Small intestine (tissue), 7 donors: ENCODE measurements at regions not wholly inside any gene's neighbourhood (a gene's known extent, or its start where the extent isn't known, plus 50 kb on each side); places are given as distances from the start of the nearest gene placed in this dataset.

ENCODE experiments used
- DNase-seq, 2 donors: peaks; one replicate each; pipeline versions ENCODE4 v3.0.0 to v3.0.0-alpha.2; 2013
- FAIRE-seq: peaks from 2 replicates; lab custom pipeline; 2012; peaks lifted over from hg19 to GRCh38; lab: Jason Lieb, UNC
- H3K27ac ChIP-seq, 3 donors: one replicate each; pipeline ENCODE4 v1.5.1; 2013; ENCODE audit warnings: low read length in 2 of 3, mild to moderate bottlenecking in 2 of 3, control low read depth in 1 of 3, inconsistent platforms in 1 of 3, low read depth in 1 of 3, moderate library complexity in 1 of 3
- H3K27me3 ChIP-seq, 3 donors: one replicate each; pipeline ENCODE4 v1.6.1; 2013; ENCODE audit warnings: low read length in 3 of 3, inconsistent platforms in 1 of 3; ENCODE audit not compliant: control insufficient read depth in 3 of 3, insufficient read depth in 3 of 3
- H3K36me3 ChIP-seq, 3 donors: one replicate each; pipeline ENCODE4 v1.6.1; 2013; ENCODE audit warnings: low read length in 3 of 3, inconsistent platforms in 1 of 3, low read depth in 1 of 3, mild to moderate bottlenecking in 1 of 3, moderate library complexity in 1 of 3; ENCODE audit not compliant: control insufficient read depth in 3 of 3, insufficient read depth in 2 of 3
- H3K4me1 ChIP-seq, 3 donors: one replicate each; pipeline ENCODE4 v1.6.1; 2013; ENCODE audit warnings: low read length in 2 of 3, inconsistent platforms in 1 of 3, low read depth in 1 of 3, mild to moderate bottlenecking in 1 of 3, moderate library complexity in 1 of 3; ENCODE audit not compliant: control insufficient read depth in 3 of 3, insufficient read depth in 2 of 3
- H3K4me3 ChIP-seq, 3 donors: one replicate each; pipeline ENCODE4 v1.5.1; 2013; ENCODE audit warnings: low read length in 3 of 3, control low read depth in 1 of 3, inconsistent platforms in 1 of 3, low read depth in 1 of 3, mild to moderate bottlenecking in 1 of 3, moderate library complexity in 1 of 3
- H3K9me3 ChIP-seq, 2 donors: one replicate each; pipeline ENCODE4 v1.6.1; 2013; ENCODE audit warnings: low read depth in 1 of 2, low read length in 1 of 2; ENCODE audit not compliant: control insufficient read depth in 2 of 2, insufficient read depth in 1 of 2
- WGBS, 3 donors: extraction: QIAGEN DNeasy Blood & Tissue Kit; methylation state at CpG; one replicate each; pipeline ENCODE4 v1.1.7; 2013; 5-methylcytosine and 5-hydroxymethylcytosine counted together
- donor health status: healthy with polysubstance abuse.
- donor health status: control.
- donor health status: control.
- donor health status: Bipolar disorder and iron deficiency.
- donor health status: healthy.

- DNase-seq (no peak), FAIRE-seq (no peak)
- no peaks in the 10 kb centered on the region for H3K36me3 ChIP-seq
- no peaks in the 10 kb centered on the region for H3K9me3 ChIP-seq
- no peak overlapping the region for H3K27ac ChIP-seq
- 50 to 64% (median 58%) methylated on average over 3 of the region's 3 CpGs for WGBS, 3 donors
- H3K27me3 ChIP-seq = no peaks in the 10 kb centered on the region
- no peak overlapping the region for H3K4me3 ChIP-seq
- no peaks in the 10 kb centered on the region for H3K4me1 ChIP-seq
These were observed 142.4 kb downstream of the P2RY1 start for GRCh38 chr3:152977366-152977765.

- FAIRE-seq (no peak), DNase-seq (no peak)
- 41 to 55% (median 52%) methylated on average over 1 of the region's 1 CpG for WGBS, 3 donors
- Histone ChIP-seq H3K4me3 (no peak overlapping the region), H3K27ac (no peak overlapping the region), H3K4me1 (no peaks in the 10 kb centered on the region), H3K27me3 (no peaks in the 10 kb centered on the region), H3K9me3 (no peaks in the 10 kb centered on the region), H3K36me3 (no peaks in the 10 kb centered on the region)
These were observed 143.2 kb downstream of the P2RY1 start for GRCh38 chr3:152978152-152978551.

GRCh38 chr3:152997526-152997925 lies 162.6 kb downstream of the P2RY1 start:
- Histone ChIP-seq H3K36me3 (no peaks in the 10 kb centered on the region), H3K27me3 (no peaks in the 10 kb centered on the region), H3K4me1 (peaks cover 0 to 2% (median 0%) of the 10 kb centered on the region in 3 donors), H3K27ac (no peak overlapping the region), H3K4me3 (no peak overlapping the region), H3K9me3 (no peaks in the 10 kb centered on the region)
- FAIRE-seq (no peak), DNase-seq (no peak)
- WGBS, 3 donors = 83 to 97% (median 91%) methylated on average over 2 of the region's 2 CpGs

GRCh38 chr3:152998591-152998990 lies 163.4 kb upstream of the RAP2B start:
- Histone ChIP-seq H3K9me3 (no peaks in the 10 kb centered on the region), H3K27ac (no peak overlapping the region), H3K36me3 (no peaks in the 10 kb centered on the region), H3K4me1 (peaks cover 0 to 2% (median 0%) of the 10 kb centered on the region in 3 donors), H3K4me3 (no peak overlapping the region), H3K27me3 (no peaks in the 10 kb centered on the region)
- no peak for FAIRE-seq
- no peak for DNase-seq
- WGBS, 3 donors = 63 to 77% (median 69%) methylated on average over 4 of the region's 4 CpGs

- no peak overlapping the region for H3K4me3 ChIP-seq
- WGBS, 3 donors = 8 to 70% (median 45%) methylated on average over 2 of the region's 2 CpGs
- H3K27me3 ChIP-seq = no peaks in the 10 kb centered on the region
- H3K4me1 ChIP-seq = peaks cover 0 to 2% (median 0%) of the 10 kb centered on the region in 3 donors
- FAIRE-seq = peak; percentile 55
- DNase-seq = peak in 1 of 2 donors; percentile 16
- no peaks in the 10 kb centered on the region for H3K9me3 ChIP-seq
- no peaks in the 10 kb centered on the region for H3K36me3 ChIP-seq
- H3K27ac ChIP-seq = no peak overlapping the region
These were observed 161.7 kb upstream of the RAP2B start for GRCh38 chr3:153000325-153000724.

- WGBS, 3 donors = 69 to 75% (median 71%) methylated on average over 4 of the region's 4 CpGs
- Histone ChIP-seq H3K9me3 (no peaks in the 10 kb centered on the region), H3K27me3 (no peaks in the 10 kb centered on the region), H3K27ac (no peak overlapping the region), H3K4me1 (peaks cover 0 to 2% (median 0%) of the 10 kb centered on the region in 3 donors), H3K4me3 (no peak overlapping the region), H3K36me3 (no peaks in the 10 kb centered on the region)
- no peak for DNase-seq
- FAIRE-seq = no peak
These were observed 160.6 kb upstream of the RAP2B start for GRCh38 chr3:153001210-153002078.

- Histone ChIP-seq H3K27ac (no peak overlapping the region), H3K36me3 (no peaks in the 10 kb centered on the region), H3K4me1 (peaks cover 0 to 2% (median 0%) of the 10 kb centered on the region in 3 donors), H3K9me3 (no peaks in the 10 kb centered on the region), H3K27me3 (no peaks in the 10 kb centered on the region), H3K4me3 (no peak overlapping the region)
- FAIRE-seq (no peak), DNase-seq (no peak)
- WGBS, 3 donors = 62 to 87% (median 68%) methylated on average over 2 of the region's 2 CpGs
These were observed 158.6 kb upstream of the RAP2B start for GRCh38 chr3:153003441-153003840.

- Histone ChIP-seq H3K27me3 (no peaks in the 10 kb centered on the region), H3K9me3 (no peaks in the 10 kb centered on the region), H3K36me3 (no peaks in the 10 kb centered on the region), H3K4me1 (peaks cover 0 to 2% (median 0%) of the 10 kb centered on the region in 3 donors), H3K4me3 (no peak overlapping the region), H3K27ac (no peak overlapping the region)
- 26 to 50% (median 28%) methylated on average over 1 of the region's 1 CpG for WGBS, 3 donors
- FAIRE-seq (no peak), DNase-seq (peak in 1 of 2 donors; percentile 56)
These were observed 158.2 kb upstream of the RAP2B start for GRCh38 chr3:153003862-153004261.
